HG02642 (cell line): ENCODE measurements at regions not wholly inside any gene's neighbourhood (a gene's known extent, or its start where the extent isn't known, plus 50 kb on each side); places are given as distances from the start of the nearest gene placed in this dataset.

ENCODE experiments used
- ATAC-seq: cut with Tn5 transposase; IDR thresholded peaks from one replicate; pipeline ENCODE4 v1.9.1; 2021; ENCODE audit warnings: mild to moderate bottlenecking; ENCODE audit not compliant: unreplicated experiment, poor library complexity

DNA sequence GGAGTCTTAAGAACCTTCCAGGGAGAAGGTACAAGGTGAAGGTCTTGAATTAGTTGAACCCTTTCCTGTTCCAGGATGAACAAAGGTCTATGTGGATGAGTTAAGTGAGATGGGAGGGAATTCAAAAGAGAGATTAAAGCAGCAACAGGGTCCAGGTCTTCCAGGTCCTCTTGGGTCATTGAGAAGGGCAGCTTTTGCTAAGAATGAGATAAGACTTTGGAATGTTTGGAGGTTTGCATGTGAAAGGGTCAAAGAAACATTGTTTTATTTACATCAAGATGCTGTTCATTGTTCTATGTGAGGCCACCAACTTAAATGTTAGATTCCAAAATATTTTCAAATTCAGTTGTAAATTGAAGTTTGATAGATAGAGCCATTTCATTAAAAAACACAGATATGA is 463.9 kb downstream of the ANXA1 start:
- no peak for ATAC-seq

DNA sequence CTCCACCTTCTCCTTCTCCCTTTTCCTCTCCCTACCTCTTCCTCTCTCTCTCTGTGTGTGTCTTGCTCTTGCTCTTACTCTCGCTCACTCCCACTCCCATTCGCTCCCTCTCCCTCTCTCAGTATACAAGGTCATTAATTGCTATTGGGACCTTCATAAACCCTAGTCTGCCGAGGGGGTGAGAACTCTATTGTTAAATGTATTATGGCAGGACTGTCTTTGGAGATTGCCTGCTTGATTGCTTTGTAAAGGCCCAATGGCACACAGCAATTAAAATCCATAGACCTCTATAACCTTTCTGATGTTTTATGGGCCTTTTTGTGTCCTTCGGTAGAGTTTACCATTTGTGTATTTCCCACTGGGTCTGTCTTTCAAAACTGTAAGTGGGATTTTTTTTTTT is 465.9 kb downstream of the ANXA1 start:
- ATAC-seq = no peak

DNA sequence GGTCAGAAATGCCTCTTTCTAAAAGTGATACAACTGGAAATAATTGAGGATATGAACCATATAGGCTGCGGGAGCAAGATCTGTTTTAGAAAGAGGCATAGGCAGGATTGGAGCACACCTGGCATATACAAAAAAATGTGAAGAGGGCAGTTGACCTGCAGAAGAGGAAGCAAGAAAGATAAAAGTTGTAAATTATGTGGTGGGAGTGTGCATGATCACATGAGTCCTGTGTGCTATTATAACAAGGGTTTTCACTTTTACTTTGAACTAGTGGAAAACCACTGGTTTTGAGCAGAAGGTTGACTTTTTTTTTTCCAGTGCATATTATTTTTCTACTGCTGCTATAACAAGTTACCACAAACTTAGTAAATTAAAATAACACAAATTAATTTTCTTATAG is 489.3 kb downstream of the ANXA1 start:
- peak; percentile 59 for ATAC-seq

DNA sequence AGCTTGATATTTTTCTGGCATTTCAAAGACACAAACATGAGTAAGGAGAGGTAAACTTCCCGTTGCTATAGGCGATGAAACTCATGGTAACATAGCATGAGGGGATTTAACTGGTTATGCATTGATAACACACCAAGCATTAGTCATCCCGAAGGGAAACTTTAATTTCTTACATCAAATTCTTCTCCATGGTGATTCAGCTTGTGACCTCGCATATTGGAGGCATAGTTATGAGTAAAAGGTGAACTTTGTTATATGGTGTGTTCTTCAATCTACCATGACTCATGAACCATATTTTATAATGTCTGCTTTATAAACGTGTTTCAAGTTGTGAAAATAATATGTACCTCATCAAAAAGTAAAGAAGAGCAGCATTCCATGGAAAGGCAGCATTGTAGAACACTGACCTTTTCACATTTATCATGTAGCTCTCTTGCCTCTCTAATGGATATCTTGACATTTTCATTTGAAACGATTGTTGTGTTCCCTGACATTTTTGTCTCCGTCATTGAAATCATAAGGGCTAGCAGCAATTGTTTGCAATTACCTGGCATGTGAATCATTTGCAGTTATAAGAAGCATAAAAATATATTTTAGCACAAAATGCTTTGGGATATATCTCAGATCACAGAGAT is 491.8 kb downstream of the ANXA1 start:
- ATAC-seq = no peak

DNA sequence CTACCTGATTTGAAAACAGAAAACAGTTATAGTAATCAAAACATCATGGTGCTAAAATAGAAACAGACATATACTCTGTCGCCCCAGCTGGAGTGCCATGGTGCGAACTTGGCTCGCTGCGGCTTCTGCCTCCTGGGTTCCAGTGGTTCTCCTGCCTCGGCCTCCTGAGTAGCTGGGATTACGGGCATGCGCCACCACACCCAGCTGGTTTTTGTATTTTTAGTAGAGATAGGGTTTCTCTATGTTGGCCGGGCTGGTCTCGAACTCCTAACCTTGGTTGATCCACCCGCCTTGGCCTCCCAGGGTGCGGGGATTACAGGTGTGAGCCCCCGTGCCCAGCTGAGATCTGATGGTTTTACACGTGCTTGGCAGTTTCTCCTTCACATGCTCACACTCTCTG is 495.9 kb downstream of the ANXA1 start:
- ATAC-seq = no peak

DNA sequence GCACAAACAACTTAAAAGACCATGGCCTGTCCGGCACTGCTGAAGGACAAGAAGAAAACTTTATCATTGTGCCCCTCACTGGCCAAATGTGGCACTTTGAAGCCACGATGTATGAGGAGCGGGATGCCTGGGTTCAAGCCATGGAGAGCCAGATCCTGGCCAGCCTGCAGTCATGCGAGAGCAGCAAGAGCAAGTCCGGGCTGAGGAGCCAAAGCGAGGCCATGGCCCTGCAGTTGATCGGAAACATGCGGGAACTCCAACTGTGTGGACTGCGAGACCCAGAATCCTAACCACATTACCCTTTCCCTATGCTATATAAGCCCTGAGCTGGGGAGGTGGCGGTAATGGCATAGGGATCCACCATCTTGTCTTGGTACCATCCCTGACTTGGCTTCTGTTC is 497.9 kb downstream of the ANXA1 start:
- no peak for ATAC-seq

DNA sequence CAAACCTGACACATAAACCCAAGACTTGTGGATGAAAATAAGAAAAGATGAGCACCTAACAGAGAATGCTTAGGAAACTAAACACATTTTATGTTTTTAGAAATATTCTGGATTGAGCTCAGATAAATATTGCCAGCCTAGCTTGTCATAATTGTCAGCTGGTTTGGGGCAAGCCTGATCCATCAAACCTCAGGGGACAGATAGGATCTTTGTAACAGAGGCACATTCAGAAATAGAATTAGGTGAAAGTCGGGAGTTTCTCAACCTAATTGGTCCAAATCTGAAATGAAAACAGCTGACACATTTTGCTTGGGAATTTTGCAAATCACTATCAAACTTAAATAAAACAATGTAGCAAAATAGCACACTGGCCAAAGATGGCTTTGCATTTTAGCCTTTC is 503.7 kb downstream of the ANXA1 start:
- ATAC-seq = no peak

DNA sequence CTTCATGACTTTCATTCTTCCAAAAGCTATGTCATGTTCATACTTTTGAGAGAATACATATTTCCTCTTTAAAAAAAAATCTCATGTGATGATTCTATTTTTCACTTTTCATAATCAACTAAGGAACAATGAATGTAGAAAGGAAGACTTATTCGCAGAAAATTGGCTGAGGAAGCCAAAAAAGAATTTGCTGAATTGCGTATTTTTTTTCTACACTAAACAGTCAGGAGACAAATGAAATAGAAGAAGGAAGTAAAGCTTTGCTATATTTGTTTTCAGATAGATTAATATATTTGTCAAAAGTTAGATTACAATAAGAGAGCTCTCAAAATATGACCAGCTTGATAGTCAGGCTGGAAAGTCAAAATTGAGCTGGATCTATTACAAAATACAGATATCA is 504.2 kb downstream of the ANXA1 start:
- no peak for ATAC-seq

DNA sequence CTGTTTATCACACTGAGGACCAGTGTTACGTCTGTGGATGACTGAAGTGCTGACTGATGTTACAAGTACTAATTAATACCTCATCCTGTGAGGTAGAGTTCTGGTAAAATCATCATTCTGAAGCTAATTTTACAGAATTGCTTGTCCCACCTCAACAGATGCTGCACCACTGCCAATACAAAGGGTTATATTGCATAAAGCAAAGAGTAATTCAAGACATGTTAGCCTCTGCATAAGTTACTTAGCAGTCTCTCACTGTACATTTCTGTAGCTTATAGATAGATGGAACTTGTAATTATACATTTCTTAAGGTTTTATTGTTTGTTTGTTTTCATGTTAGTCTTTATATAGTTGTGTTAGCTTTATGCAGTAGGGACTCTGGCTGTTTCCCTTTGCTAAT is 513.6 kb downstream of the ANXA1 start:
- no peak for ATAC-seq

DNA sequence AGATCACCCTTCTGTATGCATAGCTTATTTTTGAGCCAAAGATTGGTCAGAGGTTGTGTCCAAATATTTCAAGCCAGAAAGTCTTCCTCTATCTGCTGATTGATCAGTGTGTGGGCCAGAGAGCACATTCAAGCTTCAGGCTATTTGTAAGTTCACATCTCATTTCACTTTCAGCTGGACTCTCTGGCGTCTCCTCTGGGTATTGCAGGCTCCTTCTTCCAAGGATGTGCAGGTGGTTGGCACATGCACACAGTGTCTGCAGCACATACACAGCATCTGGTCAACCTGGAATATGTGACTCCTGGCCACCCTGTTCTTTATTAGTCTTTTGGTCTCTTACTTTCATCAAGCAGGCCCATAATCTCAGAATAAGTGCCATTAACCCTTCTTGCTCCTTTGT is 516.1 kb downstream of the ANXA1 start:
- ATAC-seq = no peak

DNA sequence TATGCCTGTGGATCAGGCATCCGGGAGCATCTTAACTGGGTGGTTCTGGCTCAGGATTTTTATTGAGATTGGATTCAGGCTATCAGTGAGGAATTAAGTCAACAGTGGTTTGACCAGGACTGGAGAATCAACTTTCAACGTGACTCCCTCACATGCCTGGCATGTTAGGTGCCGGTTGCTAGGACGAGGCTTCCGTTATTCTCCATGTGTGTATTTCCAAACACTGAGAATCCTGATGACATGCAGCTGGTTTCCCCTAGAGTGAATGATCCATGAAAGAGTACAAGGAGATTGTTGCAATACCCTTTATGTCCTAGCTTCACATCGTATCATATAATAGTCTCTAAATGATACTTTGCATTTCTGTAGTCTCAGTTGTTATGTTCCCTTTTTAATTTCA is 529.2 kb downstream of the ANXA1 start:
- ATAC-seq = no peak

DNA sequence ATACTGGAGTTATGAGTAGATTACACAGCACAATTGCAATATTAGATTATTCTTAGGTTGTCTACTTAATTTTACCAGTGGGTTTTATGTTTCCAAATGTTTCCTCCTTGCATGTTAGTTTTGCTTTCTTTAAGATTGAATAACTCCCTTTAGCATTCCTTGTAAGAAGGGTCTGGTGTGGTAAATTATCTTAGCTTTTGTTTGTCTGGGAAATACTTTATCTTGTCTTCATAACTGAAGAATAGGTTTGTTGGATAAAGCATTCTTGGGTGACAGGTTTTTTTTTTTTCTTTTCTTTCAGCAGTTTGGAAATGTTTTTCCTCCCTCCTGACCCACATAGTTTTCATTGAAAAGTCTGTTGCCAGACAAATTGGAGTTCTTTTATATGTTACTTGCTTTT is 531.1 kb downstream of the ANXA1 start:
- ATAC-seq = no peak

DNA sequence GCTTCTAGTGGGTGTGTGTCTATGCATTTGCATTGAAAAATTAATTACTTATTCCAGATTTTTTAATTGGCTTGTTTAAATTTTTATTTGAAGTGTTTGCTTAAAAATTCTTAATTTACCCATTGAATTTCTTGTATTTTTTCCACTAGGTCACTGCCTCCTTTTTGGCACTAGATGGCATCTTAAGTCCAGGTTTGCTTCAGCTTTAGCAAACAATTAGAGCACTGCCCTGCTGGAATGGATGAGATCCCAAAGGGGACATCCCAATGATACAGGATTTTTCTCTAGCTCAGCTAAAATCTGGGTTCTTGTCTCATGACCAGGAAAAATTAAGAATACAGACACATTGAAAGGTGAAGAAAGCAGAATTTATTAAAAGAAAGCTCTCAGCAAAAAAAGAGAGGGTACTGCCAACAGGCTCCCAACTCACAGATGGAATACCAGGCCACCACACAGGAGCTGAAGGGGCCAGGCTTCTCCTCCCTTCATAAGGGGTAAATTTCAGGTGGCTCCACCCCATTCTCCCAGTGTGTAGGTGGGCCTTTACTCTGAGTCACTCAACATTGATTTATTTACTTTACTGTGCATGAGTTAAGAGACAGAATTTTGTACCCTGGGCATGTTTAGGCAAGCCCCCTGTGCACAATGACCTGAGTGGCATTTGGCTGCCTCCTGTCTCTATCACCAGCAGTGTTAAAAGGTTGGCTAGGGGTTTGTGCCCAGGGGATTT is 532.4 kb downstream of the ANXA1 start:
- no peak for ATAC-seq

DNA sequence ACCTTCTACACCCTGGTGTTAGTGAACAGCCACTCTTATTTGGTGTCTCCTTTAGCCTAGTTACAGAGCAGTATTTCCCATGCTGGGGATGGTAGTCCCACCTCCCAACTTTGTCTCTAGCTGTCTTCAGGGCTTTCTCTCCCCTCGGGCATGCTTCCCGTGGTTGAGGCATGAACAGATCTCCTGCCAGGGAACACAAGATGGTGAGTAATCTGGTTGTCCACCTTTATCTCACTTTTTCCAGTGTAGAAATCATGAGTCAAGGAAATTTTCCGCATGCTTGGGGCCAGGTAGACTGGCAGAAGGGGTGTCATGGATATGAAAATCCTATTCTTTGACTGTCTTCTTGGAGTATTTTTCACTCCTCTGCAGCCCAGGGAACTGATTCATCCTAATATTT is 532.9 kb downstream of the ANXA1 start:
- ATAC-seq = no peak

DNA sequence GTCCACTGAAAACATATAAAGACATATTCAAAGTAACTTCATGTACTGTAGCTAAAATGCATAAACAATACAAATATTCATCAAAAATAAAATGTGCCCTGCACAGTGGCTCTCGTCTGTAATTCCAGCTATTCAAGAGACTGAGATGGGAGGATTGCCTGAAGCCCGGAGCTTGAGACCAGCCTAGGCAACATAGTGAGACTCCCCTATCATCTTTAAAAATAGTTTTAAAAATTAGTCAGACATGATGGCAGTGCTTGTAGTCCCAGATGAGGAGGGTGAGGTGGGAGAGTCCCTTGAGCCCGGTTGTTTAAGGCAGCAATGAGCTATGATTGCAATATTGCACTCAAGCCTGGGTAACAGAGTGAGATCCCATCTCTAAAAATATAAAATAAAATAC is 534.1 kb downstream of the ANXA1 start:
- ATAC-seq = no peak

DNA sequence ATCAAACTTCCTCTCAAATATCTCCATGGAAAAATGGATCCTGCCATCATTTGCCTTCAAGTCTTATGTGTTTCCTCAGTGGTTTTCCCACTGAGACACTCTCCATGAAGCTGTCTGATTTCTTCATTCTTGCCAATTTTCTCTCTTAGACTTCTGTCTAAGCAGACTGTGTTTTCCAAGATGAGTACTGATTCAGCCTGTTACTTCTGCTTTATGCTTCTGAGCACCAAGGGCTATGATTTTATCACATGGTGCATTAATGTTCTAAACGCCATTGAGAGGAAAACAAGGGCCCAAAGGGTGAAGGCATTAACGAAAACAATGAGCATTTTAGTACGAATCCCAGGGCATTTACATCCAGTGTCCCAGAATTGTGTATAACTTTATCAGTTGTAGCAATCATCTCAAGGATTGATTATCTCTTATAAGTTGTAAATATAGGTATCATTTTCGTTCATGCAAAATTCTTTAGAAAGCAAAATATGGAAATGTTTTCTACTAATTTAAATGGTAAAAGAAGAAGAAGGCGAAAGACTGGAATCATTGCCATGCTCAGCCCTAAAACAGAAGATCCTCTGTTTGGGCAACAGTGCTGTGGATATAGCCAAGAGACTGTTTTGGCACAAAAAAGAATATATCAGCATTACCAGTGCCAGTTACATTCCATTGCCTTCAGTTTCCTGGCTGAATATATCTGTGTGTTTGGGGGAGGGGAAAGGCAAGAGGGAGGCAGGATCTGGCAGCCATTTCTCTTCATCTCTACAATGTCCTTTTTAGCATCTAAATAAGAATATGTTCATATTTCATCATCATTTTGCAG is 537.6 kb downstream of the ANXA1 start:
- ATAC-seq = no peak

DNA sequence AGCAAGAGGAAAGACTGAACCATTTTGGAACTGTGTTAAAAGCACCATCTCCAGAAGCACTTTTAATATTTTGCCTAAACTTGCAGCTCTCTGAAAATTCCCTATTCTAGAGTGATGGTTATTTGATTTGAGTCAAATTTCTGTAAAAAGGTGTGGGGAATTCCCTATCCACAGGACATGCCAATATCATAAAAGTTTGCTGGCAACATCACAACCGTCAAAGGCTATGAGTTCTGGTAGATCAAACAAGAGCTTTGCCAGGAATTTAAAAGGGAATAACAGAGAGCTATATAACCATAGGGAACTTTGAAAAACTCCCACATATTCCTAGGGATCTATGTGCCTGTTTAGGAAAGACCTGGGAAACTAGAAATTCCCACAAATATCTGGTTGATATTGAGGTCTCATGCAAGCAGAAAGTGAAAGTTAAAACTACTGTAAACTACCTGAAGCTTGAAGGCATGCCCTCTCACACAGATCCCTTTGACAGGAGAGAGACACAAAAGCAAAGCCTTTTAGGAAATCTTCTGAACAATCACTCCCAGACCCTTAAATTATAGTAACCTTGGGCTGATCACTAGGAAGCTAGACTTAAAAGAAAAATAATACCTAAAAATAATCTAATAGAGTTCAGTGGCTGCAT is 549.9 kb downstream of the ANXA1 start:
- no peak for ATAC-seq

DNA sequence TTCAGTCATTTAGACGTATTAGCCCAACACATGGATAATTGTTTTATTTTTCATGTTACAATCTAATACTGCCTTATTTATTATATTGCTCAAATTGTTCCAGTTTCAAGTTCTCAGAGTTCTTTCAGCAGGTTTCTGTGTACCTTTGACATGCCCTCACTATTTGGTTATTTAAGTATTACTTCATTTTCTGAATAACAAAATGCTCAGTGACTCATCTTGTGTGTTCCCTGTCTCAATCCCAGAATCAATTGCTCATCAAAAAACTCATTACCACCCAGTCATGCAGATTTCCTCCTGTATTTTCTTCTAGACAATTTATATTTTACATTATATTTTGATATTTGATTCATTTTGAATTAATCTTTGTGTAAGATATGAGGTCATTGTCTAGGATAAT is 562.6 kb downstream of the ANXA1 start:
- ATAC-seq = no peak

DNA sequence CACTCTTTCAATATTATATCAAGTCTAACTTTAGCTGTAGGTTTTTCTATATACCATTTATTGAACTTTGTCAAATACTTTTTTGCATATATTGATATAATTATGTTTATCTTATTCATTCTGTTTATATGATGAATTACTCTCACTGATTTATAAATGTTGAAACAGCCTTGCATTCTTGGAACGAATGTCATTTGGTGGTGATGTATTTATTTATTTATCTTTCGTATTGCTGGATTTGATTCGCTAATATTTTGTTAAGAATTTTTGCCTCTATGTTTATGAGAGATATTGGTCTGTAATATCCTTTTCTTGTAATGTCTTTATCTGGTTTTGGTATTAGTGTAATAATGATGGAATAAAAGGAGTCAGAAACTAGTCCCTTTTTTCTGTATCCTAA is 563.9 kb downstream of the ANXA1 start:
- ATAC-seq = no peak

DNA sequence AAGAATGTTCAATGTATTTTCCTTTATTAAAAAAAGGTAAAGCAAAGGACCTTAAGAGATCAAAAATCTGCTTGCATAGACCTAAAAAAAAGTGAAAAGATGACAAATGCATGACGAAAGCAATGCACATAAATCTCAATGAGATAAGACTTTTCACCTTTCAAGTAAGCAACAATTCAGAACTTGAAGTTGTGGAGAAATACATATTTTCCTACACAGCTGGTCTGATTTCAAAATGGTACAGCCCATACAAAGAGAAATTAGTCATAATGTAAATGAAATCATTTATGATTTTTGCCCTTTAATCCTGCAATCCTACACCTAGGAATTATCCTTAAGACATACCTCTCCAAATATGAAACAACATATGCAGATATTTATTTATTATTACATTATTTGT is 568.0 kb downstream of the ANXA1 start:
- no peak for ATAC-seq

DNA sequence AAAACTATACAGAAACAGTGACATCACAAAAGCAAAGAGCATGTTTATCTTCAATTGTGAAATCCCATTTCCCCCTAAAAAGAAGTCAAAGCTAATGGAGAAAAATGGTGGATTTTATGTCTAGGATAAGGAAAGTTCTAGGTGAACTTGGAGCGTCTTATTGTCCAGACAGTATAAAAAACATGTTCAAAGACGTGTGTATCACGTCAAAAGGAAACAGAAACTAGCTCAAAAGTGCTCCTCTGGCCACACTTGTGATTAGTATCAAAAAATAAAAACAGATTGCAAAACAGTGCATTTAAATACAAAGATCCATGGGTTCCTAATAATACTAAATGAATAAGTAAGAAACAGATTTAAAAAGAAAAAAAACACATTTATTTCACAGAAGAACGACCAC is 568.9 kb downstream of the ANXA1 start:
- ATAC-seq = no peak
